ENCODE measurements at regions not wholly inside any gene's neighbourhood (a gene's known extent, or its start where the extent isn't known, plus 50 kb on each side); places are given as distances from the start of the nearest gene placed in this dataset.

DNA sequence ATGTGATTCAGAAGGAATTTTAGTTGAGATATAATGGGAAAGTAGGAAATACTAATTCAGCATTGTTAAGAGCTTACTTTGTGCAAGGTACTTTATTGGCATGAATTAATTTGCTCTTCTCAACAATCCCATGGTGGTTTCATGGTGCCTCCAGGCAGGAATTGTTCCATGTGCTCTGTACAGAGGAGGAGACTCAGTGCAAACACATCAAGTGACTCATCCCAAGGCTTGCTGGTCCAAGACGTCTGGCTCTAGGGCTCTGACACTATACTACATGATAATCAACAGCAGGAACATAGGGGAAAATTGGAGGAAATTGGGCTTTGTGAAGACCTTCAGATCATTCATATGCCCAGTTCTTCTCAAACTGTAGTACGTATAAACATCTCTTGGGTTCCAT lies 66.5 kb upstream of the PRKG1 start:
- TF ChIP-seq ATF3 (IDR thresholded peaks at IDR 0.05): no peak
- no peak for TF ChIP-seq CTCF (IDR thresholded peaks at IDR 0.05; ENCODE audit: low read depth, low read length, missing input control)
- no peak for TF ChIP-seq RAD21 (IDR thresholded peaks at IDR 0.05)

All from liver (tissue), 3 donors.